HCT116 (cell line): ENCODE measurements at regions not wholly inside any gene's neighbourhood (a gene's known extent, or its start where the extent isn't known, plus 50 kb on each side); places are given as distances from the start of the nearest gene placed in this dataset.

ENCODE experiments used
- ATAC-seq: fragments of 200-7000 bp; cut with Tn5 transposase; 2 replicates; pipeline ENCODE4 v1.9.1; 2020; ENCODE audit warnings: mild to moderate bottlenecking, moderate library complexity
- BruUV-seq: library from RNA; stranded (reverse); fragments of 400-500 nt; replicated peaks from 2 replicates; lab custom pipeline; 2021; lab: Mats Ljungman, UMichigan
- CTCF ChIA-PET: fragments of 300-600 bp; sonication (Branson Sonifier 250); formaldehyde crosslinking; loops from one replicate; lab custom pipeline; 2021; ENCODE audit warnings: antibody characterized with exemption; lab: Charles Lee
- POLR2A ChIA-PET: fragments of 300-600, 350-600 bp; sonication (Branson Sonifier 250); formaldehyde crosslinking; loops from one replicate; lab custom pipeline; 2021; ENCODE audit warnings: antibody characterized with exemption; lab: Charles Lee
- RAD21 ChIA-PET, 2 experiments: fragments of 300-600 bp; sonication (Branson Sonifier 250); formaldehyde crosslinking; loops; one replicate each; lab custom pipeline; 2023; ENCODE audit warnings: low total read pairs in 2 of 2; ENCODE audit not compliant: uncharacterized antibody in 2 of 2, unreplicated experiment in 2 of 2, low non-redundant PET in 1 of 2; lab: Charles Lee
- DNase-seq: peaks from one replicate; pipeline ENCODE4 v3.0.0-alpha.2; 2010; ENCODE audit warnings: low read depth, low spot score
- H2AFZ ChIP-seq: fragments of 200-600 bp; shearing (Covaris generic), sonication (generic); 2 replicates; pipeline ENCODE4 v1.6.1; 2017; ENCODE audit warnings: low read depth, mixed run types, mixed read lengths, antibody characterized with exemption, low read length; ENCODE audit not compliant: poor library complexity, severe bottlenecking
- H3K27ac ChIP-seq: 2 replicates; pipeline ENCODE4 v1.5.1; 2012; ENCODE audit warnings: low read depth, low read length
- H3K27me3 ChIP-seq: fragments of 200-600 bp; sonication (generic); 2 replicates; pipeline ENCODE4 v1.6.1; 2016; ENCODE audit warnings: mixed run types, low read length, mixed read lengths; ENCODE audit not compliant: insufficient read depth
- H3K36me3 ChIP-seq, 2 experiments: fragments of 200-500 bp in 1 of 2; fragments of 200-600 bp in 1 of 2; sonication (Bioruptor generic) in 1 of 2; sonication (generic) in 1 of 2; 2 replicates each; pipeline versions ENCODE4 v1.5.1 to v1.6.1; 2014 to 2016; ENCODE audit warnings: low read length in 2 of 2, inconsistent platforms in 1 of 2, mixed read lengths in 1 of 2, mixed run types in 1 of 2; ENCODE audit not compliant: insufficient read depth in 2 of 2, control insufficient read depth in 1 of 2
- H3K4me1 ChIP-seq, 2 experiments: fragments of 200-600 bp in 1 of 2; sonication (generic) in 1 of 2; 2 replicates each; pipeline versions ENCODE4 v1.5.1 to v1.6.1; 2012 to 2017; ENCODE audit warnings: low read length in 2 of 2, inconsistent platforms in 1 of 2, mild to moderate bottlenecking in 1 of 2, mixed read lengths in 1 of 2, mixed run types in 1 of 2, moderate library complexity in 1 of 2; ENCODE audit not compliant: insufficient read depth in 2 of 2, control insufficient read depth in 1 of 2
- H3K4me2 ChIP-seq: fragments of 200-600 bp; sonication (generic); 2 replicates; pipeline ENCODE4 v1.6.1; 2017; ENCODE audit warnings: mixed run types, low read length, mixed read lengths
- H3K4me3 ChIP-seq, 2 experiments: fragments of 200-600 bp in 1 of 2; sonication (generic) in 1 of 2; replicated peaks in 1 of 2; 2 replicates each; pipeline ENCODE4 v1.5.1; 2011 to 2016; ENCODE audit warnings: low read length in 2 of 2, control low read depth in 1 of 2, low read depth in 1 of 2, mild to moderate bottlenecking in 1 of 2, mixed read lengths in 1 of 2, mixed run types in 1 of 2
- H3K79me2 ChIP-seq: fragments of 200-600 bp; sonication (generic); 2 replicates; pipeline ENCODE4 v1.6.1; 2017; ENCODE audit warnings: mild to moderate bottlenecking, mixed run types, low read length, moderate library complexity, mixed read lengths; ENCODE audit not compliant: insufficient read depth
- H3K9ac ChIP-seq: fragments of 200-600 bp; sonication (generic); 2 replicates; pipeline ENCODE4 v1.6.1; 2016; ENCODE audit warnings: low read length, mixed read lengths
- H3K9me2 ChIP-seq: fragments of 200-600 bp; sonication (generic), shearing (Covaris generic); 2 replicates; pipeline ENCODE4 v1.6.1; 2017; ENCODE audit warnings: mixed run types, mild to moderate bottlenecking, moderate library complexity; ENCODE audit not compliant: insufficient read depth
- H3K9me3 ChIP-seq, 2 experiments: fragments of 200-500 bp in 1 of 2; fragments of 200-600 bp in 1 of 2; sonication (Bioruptor generic) in 1 of 2; sonication (generic) in 1 of 2; 2 replicates each; pipeline ENCODE4 v1.6.1; 2014 to 2017; ENCODE audit warnings: low read length in 2 of 2, mixed read lengths in 2 of 2, inconsistent platforms in 1 of 2, low read depth in 1 of 2, mild to moderate bottlenecking in 1 of 2, mixed run types in 1 of 2, moderate library complexity in 1 of 2; ENCODE audit not compliant: control insufficient read depth in 1 of 2, insufficient read depth in 1 of 2
- H4K20me1 ChIP-seq: fragments of 200-600 bp; sonication (generic), shearing (Covaris generic); 2 replicates; pipeline ENCODE4 v1.6.1; 2017; ENCODE audit warnings: mixed run types, mild to moderate bottlenecking, moderate library complexity; ENCODE audit not compliant: insufficient read depth
- CBX3 ChIP-seq: IDR thresholded peaks from 2 replicates; pipeline ENCODE4 v1.6.1; 2012; ENCODE audit warnings: low read depth
- CEBPB ChIP-seq: IDR thresholded peaks from 2 replicates; pipeline ENCODE4 v1.6.1; 2012; ENCODE audit warnings: low read depth
- EGR1 ChIP-seq: IDR thresholded peaks from 2 replicates; pipeline ENCODE4 v1.6.1; 2012; ENCODE audit warnings: low read depth
- EZH2 ChIP-seq: fragments of 200-600 bp; sonication (generic); IDR thresholded peaks from 2 replicates; pipeline ENCODE4 v1.6.1; 2017; ENCODE audit warnings: antibody characterized with exemption, mixed run types
- EZH2phosphoT487 ChIP-seq: fragments of 200-600 bp; IDR thresholded peaks from 2 replicates; pipeline ENCODE4 v1.6.1; 2018; ENCODE audit warnings: antibody characterized with exemption, borderline replicate concordance
- FOSL1 ChIP-seq: IDR thresholded peaks from 2 replicates; pipeline ENCODE4 v1.6.1; 2012; ENCODE audit warnings: low read depth
- JUND ChIP-seq: IDR thresholded peaks from 2 replicates; pipeline ENCODE4 v1.6.1; 2012
- POLR2A ChIP-seq: IDR thresholded peaks from 2 replicates; pipeline ENCODE4 v1.7.0; 2011; ENCODE audit warnings: borderline replicate concordance; ENCODE audit not compliant: insufficient read depth, insufficient read length; ENCODE audit errors: extremely low read depth
- POLR2AphosphoS5 ChIP-seq: IDR thresholded peaks from 2 replicates; pipeline ENCODE4 v1.6.1; 2011; ENCODE audit warnings: mild to moderate bottlenecking, low read depth, low read length, moderate library complexity
- RAD21 ChIP-seq: IDR thresholded peaks from 2 replicates; pipeline ENCODE4 v1.6.1; 2012; ENCODE audit warnings: low read depth, mild to moderate bottlenecking
- SIN3A ChIP-seq: IDR thresholded peaks from 2 replicates; pipeline ENCODE4 v1.6.1; 2012; ENCODE audit warnings: low read depth
- SRF ChIP-seq: IDR thresholded peaks from 2 replicates; pipeline ENCODE4 v1.6.1; 2012; ENCODE audit warnings: low read depth
- TCF7L2 ChIP-seq: IDR thresholded peaks from 2 replicates; pipeline ENCODE4 v1.7.0; 2011; ENCODE audit warnings: borderline replicate concordance, inconsistent platforms; ENCODE audit not compliant: insufficient read depth, insufficient read length; ENCODE audit errors: extremely low read depth
- YY1 ChIP-seq: IDR thresholded peaks from 2 replicates; pipeline ENCODE4 v1.6.1; 2011; ENCODE audit warnings: low read length, low read depth, moderate library complexity, mild to moderate bottlenecking; ENCODE audit not compliant: insufficient replicate concordance; ENCODE audit errors: extremely low read depth
- ZFX ChIP-seq: fragments of 450-650 bp; IDR thresholded peaks from 2 replicates; pipeline ENCODE4 v1.6.1; 2017
- ZNF274 ChIP-seq: fragments of 200-500 bp; sonication (Bioruptor generic); IDR thresholded peaks from 2 replicates; pipeline ENCODE4 v1.6.1; 2014; ENCODE audit warnings: mild to moderate bottlenecking, low read depth, low read length, inconsistent platforms
- intact Hi-C: fragments of 100-400 bp; cut with micrococcal nuclease; formaldehyde crosslinking; loops from 2 replicates; pipeline ENCODE4 v1.10.0; 2022
- TF ChIP-seq, protein P1 (sequence below): IDR thresholded peaks from 2 replicates; pipeline ENCODE4 v1.6.1; 2012
- TF ChIP-seq, protein P2 (sequence below): IDR thresholded peaks from 2 replicates; pipeline ENCODE4 v1.6.1; 2012; ENCODE audit warnings: low read depth
- TF ChIP-seq, protein P3 (sequence below), 3 experiments: fragments of 200-600 bp in 1 of 3; sonication (generic) in 1 of 3; IDR thresholded peaks in 2 of 3; conservative IDR thresholded peaks in 1 of 3; 2 replicates each; pipeline ENCODE4 v1.5.1; 2012 to 2017; ENCODE audit warnings: low read depth in 2 of 3, low read length in 2 of 3, antibody characterized with exemption in 1 of 3, borderline replicate concordance in 1 of 3, control low read depth in 1 of 3, mild to moderate bottlenecking in 1 of 3, mixed read lengths in 1 of 3, mixed run types in 1 of 3, moderate library complexity in 1 of 3; ENCODE audit not compliant: insufficient read depth in 1 of 3
- TF ChIP-seq, protein P4 (sequence below): IDR thresholded peaks from 2 replicates; pipeline ENCODE4 v1.6.1; 2012

- Histone ChIP-seq H3K9ac (peak overlapping the region; percentile 32), H3K4me1 (peaks cover 58 to 77% of the 10 kb centered on the region in 2 experiments), H3K27ac (peak overlapping the region; percentile 91), H3K79me2 (no peaks in the 10 kb centered on the region), H3K4me3 (peak overlapping the region in 1 of 2 experiments; percentile 29; a peak in 1 of 4 replicates), H3K9me2 (no peaks in the 10 kb centered on the region), H3K4me2 (peak overlapping the region; percentile 71), H3K36me3 (no peaks in the 10 kb centered on the region), H3K27me3 (no peaks in the 10 kb centered on the region), H3K9me3 (no peaks in the 10 kb centered on the region), H4K20me1 (no peaks in the 10 kb centered on the region), H2AFZ (peak overlapping the region; percentile 44)
- BruUV-seq = no TSS peak
- ATAC-seq = peak; percentile 48
- peak; percentile 85 for DNase-seq
- POLR2A ChIA-PET = interaction anchor here (0.9 kb wide), 1 partner anchor 10 kb away, joined by 3 read pairs; no protein-coding TSS in a partner anchor
- intact Hi-C loops = loop anchor here (1.0 to 5.0 kb wide), 2 partner anchors 222 to 356 kb away; partner anchors contain the start of gene KTN1
- RAD21 ChIA-PET = interaction anchor here in 1 of 2 experiments (0.6 to 1.4 kb wide), 2 partner anchors 10 to 38 kb away, joined by 3 read pairs; no protein-coding TSS in a partner anchor
- CTCF ChIA-PET = interaction anchor here (1.1 to 1.7 kb wide), 2 partner anchors 11 kb away, joined by 3 read pairs; no protein-coding TSS in a partner anchor
- TF ChIP-seq YY1 (no peak), SRF (no peak), FOSL1 (peak; percentile 51), CBX3 (no peak), JUND (peak; percentile 75), POLR2A (no peak), TCF7L2 (peak; percentile 93), ZNF274 (no peak), EZH2phosphoT487 (no peak), SIN3A (peak; percentile 39; the same call in 1 of the 2 replicates), EGR1 (no peak), CEBPB (peak; percentile 66; the same call in 1 of the 2 replicates), POLR2AphosphoS5 (0 out of 2 replicates have a peak, but pooled peaks have one; percentile 17), ZFX (no peak), RAD21 (peak; percentile 7; the same call in 1 of the 2 replicates), EZH2 (no peak)
- TF ChIP-seq, protein P1, sequence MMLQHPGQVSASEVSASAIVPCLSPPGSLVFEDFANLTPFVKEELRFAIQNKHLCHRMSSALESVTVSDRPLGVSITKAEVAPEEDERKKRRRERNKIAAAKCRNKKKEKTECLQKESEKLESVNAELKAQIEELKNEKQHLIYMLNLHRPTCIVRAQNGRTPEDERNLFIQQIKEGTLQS = no peak
- TF ChIP-seq, protein P2, sequence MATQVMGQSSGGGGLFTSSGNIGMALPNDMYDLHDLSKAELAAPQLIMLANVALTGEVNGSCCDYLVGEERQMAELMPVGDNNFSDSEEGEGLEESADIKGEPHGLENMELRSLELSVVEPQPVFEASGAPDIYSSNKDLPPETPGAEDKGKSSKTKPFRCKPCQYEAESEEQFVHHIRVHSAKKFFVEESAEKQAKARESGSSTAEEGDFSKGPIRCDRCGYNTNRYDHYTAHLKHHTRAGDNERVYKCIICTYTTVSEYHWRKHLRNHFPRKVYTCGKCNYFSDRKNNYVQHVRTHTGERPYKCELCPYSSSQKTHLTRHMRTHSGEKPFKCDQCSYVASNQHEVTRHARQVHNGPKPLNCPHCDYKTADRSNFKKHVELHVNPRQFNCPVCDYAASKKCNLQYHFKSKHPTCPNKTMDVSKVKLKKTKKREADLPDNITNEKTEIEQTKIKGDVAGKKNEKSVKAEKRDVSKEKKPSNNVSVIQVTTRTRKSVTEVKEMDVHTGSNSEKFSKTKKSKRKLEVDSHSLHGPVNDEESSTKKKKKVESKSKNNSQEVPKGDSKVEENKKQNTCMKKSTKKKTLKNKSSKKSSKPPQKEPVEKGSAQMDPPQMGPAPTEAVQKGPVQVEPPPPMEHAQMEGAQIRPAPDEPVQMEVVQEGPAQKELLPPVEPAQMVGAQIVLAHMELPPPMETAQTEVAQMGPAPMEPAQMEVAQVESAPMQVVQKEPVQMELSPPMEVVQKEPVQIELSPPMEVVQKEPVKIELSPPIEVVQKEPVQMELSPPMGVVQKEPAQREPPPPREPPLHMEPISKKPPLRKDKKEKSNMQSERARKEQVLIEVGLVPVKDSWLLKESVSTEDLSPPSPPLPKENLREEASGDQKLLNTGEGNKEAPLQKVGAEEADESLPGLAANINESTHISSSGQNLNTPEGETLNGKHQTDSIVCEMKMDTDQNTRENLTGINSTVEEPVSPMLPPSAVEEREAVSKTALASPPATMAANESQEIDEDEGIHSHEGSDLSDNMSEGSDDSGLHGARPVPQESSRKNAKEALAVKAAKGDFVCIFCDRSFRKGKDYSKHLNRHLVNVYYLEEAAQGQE = no peak
- TF ChIP-seq, protein P3, sequence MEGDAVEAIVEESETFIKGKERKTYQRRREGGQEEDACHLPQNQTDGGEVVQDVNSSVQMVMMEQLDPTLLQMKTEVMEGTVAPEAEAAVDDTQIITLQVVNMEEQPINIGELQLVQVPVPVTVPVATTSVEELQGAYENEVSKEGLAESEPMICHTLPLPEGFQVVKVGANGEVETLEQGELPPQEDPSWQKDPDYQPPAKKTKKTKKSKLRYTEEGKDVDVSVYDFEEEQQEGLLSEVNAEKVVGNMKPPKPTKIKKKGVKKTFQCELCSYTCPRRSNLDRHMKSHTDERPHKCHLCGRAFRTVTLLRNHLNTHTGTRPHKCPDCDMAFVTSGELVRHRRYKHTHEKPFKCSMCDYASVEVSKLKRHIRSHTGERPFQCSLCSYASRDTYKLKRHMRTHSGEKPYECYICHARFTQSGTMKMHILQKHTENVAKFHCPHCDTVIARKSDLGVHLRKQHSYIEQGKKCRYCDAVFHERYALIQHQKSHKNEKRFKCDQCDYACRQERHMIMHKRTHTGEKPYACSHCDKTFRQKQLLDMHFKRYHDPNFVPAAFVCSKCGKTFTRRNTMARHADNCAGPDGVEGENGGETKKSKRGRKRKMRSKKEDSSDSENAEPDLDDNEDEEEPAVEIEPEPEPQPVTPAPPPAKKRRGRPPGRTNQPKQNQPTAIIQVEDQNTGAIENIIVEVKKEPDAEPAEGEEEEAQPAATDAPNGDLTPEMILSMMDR (IDR thresholded peaks at IDR 0.05 in 2 of 3, conservative IDR thresholded peaks at IDR 0.05 in 1 of 3; ENCODE audit: borderline replicate concordance in 1 of 3, insufficient read depth in 1 of 3, low read depth in 2 of 3, low read length in 2 of 3) = no peak
- TF ChIP-seq, protein P4, sequence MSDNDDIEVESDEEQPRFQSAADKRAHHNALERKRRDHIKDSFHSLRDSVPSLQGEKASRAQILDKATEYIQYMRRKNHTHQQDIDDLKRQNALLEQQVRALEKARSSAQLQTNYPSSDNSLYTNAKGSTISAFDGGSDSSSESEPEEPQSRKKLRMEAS = 0 out of 2 replicates have a peak, but pooled peaks have one; percentile 9
Measured at GRCh38 chr14:55803873-55804553, 224.0 kb downstream of the KTN1 start.
